Coronary artery (tissue), 2 donors: ENCODE measurements at regions not wholly inside any gene's neighbourhood (a gene's known extent, or its start where the extent isn't known, plus 50 kb on each side); places are given as distances from the start of the nearest gene placed in this dataset.

Experiments
- DNase-seq: peaks from one replicate; pipeline ENCODE4 v3.0.0-alpha.2; 2017; ENCODE audit warnings: low spot score
- H3K27ac ChIP-seq, 2 donors: fragments of 200-600 bp; sonication (generic); one replicate each; pipeline ENCODE4 v1.5.1; 2016 to 2019
- H3K4me3 ChIP-seq: fragments of 200-600 bp; sonication (generic); 2 replicates; pipeline ENCODE4 v1.5.1; 2016; ENCODE audit warnings: mild to moderate bottlenecking, moderate library complexity
- TF ChIP-seq, protein P1 (sequence below): fragments of 200-600 bp; sonication (generic); IDR thresholded peaks from one replicate; pipeline ENCODE4 v1.5.1; 2019; ENCODE audit warnings: antibody characterized with exemption

DNA sequence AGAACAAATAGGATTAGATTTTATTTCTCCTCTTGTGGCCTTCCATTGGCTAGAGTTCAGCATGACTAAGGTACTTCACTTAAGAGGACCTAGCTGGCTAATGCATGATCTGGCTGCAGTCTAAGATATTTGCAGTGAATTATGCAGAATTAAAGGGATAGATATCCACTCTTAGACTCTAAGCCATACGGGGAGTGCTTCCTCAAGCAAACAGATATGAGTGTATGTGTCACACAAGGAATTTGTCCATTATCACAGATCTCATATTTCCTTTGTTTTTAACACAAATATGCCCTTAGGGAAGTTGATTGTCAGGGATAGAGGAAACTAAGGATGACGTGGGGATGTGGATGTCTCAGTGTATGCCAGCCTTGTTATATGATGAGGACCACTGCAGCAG, 88.1 kb upstream of the DHRS4 start:
- no peak for DNase-seq
- TF ChIP-seq, protein P1, sequence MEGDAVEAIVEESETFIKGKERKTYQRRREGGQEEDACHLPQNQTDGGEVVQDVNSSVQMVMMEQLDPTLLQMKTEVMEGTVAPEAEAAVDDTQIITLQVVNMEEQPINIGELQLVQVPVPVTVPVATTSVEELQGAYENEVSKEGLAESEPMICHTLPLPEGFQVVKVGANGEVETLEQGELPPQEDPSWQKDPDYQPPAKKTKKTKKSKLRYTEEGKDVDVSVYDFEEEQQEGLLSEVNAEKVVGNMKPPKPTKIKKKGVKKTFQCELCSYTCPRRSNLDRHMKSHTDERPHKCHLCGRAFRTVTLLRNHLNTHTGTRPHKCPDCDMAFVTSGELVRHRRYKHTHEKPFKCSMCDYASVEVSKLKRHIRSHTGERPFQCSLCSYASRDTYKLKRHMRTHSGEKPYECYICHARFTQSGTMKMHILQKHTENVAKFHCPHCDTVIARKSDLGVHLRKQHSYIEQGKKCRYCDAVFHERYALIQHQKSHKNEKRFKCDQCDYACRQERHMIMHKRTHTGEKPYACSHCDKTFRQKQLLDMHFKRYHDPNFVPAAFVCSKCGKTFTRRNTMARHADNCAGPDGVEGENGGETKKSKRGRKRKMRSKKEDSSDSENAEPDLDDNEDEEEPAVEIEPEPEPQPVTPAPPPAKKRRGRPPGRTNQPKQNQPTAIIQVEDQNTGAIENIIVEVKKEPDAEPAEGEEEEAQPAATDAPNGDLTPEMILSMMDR = no peak
- no peak overlapping the region for H3K27ac ChIP-seq
- no peak overlapping the region for H3K4me3 ChIP-seq

DNA sequence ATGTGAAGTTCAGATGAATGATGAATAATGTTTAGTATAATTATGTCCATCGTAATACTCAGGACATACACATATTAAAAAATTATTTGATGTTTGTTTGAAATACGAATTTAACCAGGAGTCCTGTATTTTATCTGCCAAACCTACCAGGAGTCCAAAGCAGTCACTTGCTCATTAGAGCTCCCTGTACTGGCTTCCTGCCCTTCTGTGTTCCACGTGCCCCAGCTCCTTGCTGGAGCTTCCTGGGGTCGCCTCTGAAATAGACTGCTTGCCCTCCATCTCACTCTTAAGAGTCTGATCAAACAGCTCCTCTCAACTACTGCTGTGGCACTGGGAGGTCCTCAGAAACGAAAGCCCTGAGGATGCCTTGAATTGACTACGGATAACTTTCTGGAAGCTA, 87.3 kb upstream of the DHRS4 start:
- no peak for DNase-seq
- no peak overlapping the region for H3K27ac ChIP-seq
- TF ChIP-seq, protein P1 = no peak
- no peak overlapping the region for H3K4me3 ChIP-seq

DNA sequence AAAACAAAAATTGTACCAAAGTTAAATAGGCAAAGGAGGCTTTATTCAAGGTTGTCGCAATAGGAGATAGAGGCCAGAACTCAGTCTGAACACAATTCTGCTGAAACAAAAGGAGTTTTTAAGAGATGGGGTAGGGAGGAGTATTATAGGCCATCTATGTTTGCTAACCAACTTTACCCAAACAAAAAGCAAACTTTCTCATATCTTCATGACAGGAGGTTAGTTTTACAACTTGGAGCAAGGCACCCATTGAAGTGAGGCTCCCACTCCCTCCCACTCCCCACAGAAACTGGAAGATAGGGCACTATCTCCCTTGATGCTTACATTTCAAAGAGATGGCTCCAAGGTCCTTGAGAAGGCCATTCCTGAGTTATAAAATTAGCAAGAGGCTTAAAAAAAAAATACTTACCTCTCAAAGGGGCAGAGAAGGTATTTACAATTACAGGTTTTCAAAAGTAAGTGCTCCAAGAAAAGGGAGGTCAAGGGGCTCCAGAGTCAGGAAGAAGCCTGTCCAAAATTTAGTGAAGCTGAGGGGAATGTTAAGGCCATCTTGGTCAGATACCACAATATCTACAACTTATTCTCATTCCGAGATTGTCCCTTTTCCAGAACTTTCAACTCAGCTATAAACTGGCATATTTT, 84.4 kb upstream of the DHRS4 start:
- Histone ChIP-seq H3K27ac (no peak overlapping the region), H3K4me3 (no peak overlapping the region)
- TF ChIP-seq, protein P1 = no peak
- no peak for DNase-seq

DNA sequence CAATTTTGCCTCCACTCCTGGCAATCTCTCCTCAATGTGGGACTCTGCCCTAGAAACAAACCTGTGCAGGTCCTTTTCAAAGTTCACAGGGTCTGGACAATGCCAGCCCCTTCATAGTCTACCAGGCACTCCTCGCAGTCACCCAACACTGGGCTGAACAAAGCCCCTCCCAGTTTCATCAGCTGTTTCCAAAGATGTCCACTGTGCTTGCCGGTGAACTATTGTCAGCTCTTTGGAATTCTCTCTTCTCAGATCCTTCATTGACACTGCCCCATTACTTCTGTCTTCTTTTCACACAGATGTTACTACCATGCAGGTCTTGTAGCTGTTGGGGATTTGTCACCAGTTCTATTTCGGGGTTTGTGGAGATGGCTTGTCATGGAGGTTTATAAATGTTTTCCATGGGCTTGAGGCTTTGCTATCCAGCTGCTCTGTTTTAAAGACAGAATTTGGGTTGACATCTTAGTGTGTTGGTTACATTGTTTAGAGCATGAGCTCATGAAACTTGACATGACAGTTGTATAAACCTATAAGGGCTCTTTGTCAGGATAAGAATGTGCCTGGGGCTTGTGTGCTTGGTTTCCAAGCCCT, 77.3 kb upstream of the DHRS4 start:
- Histone ChIP-seq H3K4me3 (no peak overlapping the region), H3K27ac (no peak overlapping the region)
- TF ChIP-seq, protein P1 = no peak
- no peak for DNase-seq

DNA sequence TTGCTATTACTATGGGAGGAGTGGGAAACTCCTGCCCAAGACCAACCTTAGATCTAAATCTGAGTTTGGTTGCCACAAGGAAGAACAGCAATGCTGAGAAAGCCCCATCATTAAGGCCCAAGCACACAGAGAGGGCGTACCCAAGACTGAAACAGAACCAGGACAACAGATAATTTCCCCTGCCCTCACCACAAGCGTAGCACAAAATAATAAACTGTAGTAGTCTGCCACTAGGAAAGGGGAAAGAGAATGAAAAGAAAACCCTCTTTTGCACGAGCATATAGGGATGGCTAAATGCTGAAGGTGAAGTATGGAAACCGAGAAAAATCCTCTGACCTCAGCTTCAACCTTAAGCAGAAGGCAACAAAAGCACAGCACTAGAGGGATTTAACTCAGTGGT, 76.5 kb upstream of the DHRS4 start:
- Histone ChIP-seq H3K27ac (no peak overlapping the region), H3K4me3 (no peak overlapping the region)
- TF ChIP-seq, protein P1 = no peak
- DNase-seq = no peak

DNA sequence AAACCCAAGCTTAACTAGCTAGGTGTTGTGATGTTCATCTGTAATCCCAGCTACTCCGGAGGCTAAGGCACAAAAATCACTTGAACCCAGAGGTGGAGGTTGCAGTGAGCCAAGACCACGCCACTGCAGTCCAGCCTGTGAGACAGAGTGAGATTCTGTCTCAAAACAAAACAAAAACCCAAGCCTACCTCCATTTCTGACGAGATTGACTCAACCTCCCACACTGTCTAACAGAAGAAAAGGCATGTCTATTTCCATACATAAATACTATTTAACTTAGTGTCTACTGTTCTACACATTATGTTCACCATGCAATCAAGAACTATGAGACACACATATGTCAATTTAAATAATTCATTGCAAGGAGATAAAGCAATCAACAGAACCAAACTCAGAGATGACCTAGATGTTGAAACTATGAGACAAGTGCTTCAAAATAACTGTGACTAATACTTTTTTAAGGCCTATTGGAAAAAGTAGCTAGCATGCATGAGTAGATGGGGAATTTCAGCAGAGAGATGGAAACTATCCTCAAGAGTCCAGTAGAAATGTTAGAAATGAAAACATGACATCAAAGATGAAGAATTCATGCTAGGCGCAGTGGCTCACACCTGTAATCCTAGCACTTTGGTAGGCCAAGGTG, 75.9 kb upstream of the DHRS4 start:
- TF ChIP-seq, protein P1 = no peak
- H3K4me3 ChIP-seq = no peak overlapping the region
- H3K27ac ChIP-seq = no peak overlapping the region
- no peak for DNase-seq

DNA sequence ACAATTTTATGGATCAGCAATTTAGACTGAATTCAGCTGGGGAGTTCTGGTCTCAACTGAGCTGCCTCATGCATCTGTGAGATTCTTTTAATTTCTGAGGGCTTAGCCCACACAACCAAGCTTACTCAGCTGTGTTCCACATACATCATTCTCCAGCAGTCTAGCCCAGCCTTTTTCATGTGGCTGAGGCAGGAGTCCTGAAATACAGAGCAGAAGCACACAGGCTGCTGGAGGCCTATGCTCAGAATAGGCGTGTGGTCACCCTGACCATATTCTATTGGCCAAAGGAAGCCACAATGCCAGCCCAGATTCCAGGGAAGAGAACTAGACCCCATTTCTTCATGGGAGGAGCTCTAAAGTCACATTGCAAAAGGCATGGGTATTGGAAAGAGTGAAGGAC, 72.3 kb upstream of the DHRS4 start:
- DNase-seq = no peak
- Histone ChIP-seq H3K27ac (no peak overlapping the region), H3K4me3 (no peak overlapping the region)
- TF ChIP-seq, protein P1 = no peak
